GM21381 (cell line): ENCODE measurements at regions not wholly inside any gene's neighbourhood (a gene's known extent, or its start where the extent isn't known, plus 50 kb on each side); places are given as distances from the start of the nearest gene placed in this dataset.
"Not testable (repeated sequence)": the region's sequence is repeated elsewhere in the genome, so short reads cannot be mapped to it uniquely, and the experiment has no call there.

Experiments used
- ATAC-seq: cut with Tn5 transposase; IDR thresholded peaks from one replicate; pipeline ENCODE4 v1.9.1; 2021; ENCODE audit warnings: mild to moderate bottlenecking, moderate library complexity; ENCODE audit not compliant: unreplicated experiment

DNA sequence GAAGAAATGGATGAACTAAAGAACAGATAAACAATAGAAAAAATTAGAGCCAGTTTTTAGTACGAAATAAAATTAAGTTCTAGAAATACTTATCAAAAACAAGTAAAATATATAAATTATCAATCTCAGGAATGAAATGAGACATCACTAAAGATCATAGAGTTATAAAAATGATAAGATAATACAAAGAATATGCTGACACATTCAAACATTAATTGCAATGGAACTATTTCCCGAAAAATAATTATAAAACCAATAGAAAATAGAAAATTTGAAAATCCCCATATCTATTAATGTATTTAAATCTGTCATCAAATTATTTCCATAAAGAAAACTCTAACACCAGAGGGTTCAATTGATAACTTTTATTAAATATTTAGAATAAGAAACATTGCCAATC lies 458.1 kb upstream of the MBL2 start:
- no peak for ATAC-seq

DNA sequence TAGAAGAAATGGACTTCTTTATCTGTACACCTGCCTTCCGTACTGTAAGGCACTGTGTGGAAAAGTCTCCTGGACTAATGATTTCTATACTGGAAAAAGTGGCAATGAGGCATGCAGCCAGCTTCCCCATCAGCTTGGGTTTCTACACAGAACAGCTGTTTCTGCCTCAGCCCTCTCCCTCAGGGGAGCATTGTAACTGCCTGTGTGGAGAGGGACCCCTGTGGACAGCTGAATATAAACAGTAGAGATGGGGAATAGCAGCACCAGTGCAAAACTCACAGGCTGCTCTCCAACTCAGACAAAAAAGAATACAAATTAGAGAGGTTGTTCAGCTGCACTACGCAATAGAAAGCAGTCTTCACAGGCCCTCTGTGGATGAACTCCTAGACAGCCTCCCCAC lies 451.3 kb upstream of the MBL2 start:
- ATAC-seq, result no peak

DNA sequence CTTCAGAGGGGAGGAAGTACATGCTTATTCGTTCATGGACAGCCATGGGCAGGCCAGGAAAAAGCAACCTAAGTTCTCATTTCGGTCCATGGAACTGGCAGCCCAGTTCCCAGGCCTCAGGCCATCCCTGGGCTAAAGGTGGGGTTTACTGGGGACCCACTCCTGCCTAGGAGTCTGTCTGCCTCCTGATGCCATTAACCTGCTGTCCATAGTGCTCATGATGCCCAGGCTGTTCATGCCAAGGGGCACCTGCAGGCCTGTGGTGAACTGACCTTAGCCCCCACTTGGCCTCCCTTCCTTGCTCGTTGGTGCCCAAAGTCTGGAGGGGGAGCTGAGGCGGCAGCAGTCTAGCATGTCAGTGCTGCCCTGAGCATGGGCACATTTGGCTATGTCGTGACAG lies 450.2 kb upstream of the MBL2 start:
- ATAC-seq, result no peak

DNA sequence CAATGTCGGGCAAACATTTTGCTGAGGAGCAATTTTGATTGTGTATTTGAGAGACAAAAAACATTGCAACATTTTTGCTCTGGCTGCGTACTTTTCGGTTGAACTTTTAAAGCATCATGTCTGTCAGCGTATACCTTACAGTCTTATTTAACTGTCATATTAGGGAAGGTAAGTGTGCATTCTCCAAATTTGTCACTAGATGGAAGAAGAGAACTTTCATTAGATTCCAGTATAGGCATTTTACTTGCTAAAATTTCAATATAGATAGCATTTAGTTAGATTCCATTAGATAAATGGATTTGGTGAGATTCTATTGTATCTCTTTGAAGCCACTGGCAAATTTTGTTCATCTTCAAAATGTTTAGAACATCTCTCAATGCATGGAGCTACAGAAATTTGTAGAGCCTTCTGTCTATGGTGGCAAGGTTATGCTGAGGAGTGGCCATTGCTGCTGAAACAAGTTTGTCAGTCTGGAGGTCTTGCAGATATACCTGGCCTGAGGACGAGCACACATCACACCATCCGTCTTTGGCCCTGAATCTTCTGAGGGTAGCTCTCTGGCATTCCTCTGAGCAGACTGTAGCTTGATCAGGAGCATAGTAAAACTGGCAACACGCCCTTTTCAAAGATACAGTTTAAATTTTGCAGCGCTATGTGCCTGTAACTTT lies 437.5 kb upstream of the MBL2 start:
- no peak for ATAC-seq

DNA sequence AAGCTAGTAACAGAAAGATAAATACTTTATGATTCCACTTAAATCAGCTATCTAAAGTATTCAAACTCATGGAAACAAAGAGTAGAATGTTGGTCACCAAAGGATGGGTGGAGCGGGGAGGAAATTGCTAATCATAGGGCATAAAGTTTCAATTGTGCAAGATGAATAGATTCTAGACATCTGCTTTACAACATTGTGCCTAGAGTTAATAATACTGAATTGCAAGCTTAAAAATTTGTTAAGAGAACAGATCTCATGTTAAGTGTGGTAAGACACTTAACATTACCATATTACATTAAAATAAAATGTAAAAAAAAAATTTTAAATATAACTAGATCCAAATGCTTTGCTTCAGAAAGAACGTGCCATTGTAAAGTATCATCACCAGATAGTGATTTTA lies 411.1 kb upstream of the MBL2 start:
- no peak for ATAC-seq

DNA sequence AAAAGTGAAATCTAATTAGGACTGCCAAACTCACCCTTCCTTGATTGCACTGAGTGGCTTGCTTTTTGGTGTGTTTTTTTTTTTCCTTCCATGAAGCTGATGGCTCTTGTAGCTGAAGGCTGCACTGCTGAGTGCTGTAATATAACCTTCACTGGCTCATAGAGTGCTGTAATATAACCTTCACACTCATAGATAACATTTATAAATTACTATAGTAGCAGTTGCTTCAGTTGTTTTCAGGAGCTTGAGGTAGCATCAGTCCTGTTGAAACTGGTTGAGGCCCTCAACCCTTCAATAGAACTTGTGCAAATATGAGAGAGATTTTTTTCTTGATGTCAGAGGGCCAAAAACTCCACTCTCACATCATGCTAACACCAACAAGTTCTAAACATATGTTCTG lies 404.9 kb upstream of the MBL2 start:
- ATAC-seq, result no peak

DNA sequence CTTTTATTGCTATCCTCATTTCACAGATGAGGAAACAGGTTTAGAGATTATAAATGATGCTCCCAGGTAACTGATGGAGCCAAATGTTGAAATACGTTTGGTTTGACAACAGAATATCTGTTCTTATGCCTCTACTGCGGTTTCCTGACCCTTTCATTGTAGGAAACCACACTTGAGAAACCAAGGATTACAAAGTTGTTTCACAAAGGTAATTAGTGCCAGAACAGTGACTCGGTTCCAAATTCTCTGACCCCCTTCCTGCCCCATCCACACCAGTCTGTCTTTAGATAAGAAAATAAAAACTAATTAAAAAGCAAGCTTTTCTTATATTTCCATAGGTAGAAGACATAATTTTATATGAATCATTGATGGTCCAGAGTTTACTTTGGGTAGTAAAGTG lies 393.7 kb upstream of the MBL2 start:
- no peak for ATAC-seq

DNA sequence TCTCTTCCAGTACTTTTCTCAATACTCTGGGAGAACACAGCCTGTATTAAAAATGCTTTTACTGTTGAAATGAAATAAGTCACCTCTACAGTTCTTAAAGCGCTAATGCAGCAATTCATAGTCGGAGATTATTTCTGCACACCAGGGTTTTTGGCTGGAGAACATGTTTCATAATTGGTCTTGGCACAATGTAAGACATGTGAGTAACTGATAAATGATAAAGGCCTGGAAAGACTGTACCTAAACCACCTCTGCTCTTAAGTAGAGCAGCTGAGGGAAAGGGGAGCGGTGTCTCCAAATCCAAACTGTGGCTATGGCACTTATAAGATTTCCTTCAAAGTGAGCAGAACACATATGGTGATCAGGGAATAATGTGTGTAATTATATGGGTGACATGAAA lies 390.3 kb upstream of the MBL2 start:
- no peak for ATAC-seq

DNA sequence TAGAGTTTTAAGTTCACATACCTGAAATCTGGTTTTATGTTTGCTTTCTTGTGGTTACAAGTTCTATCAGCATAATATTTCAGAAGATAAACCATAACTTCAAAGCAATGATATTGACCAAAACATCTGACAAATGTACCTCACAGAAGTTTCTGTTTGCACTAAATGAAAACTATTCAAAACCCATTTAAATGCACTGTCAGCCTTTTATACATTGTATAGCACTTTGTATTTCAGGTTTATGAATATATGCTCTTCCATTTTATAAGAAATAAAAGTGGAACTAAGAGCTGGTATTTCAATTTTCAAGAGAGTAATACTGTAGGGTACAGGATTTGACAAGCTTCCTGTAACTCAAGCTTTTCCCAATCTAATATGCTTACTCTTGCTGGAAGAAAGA lies 388.6 kb upstream of the MBL2 start:
- no peak for ATAC-seq

DNA sequence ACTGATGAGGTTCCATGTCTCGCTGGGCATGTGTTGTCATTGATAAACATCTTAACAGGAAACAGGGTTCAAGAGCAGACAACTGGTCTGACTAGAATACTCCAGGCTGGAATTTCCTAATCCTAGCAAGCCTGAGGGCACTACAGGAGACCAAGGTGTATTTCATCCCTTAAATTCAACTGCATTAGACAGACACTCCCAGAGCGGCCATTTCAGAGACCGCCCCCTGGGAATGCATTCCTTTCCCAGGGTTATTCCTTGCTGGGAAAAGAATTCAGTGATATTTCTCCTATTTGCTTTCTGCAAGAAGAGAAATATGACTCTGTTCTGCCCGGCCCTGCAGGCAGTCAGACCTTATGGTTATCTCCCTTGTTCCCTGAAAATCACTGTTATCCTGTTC lies 383.1 kb upstream of the MBL2 start:
- ATAC-seq, result not testable (repeated sequence)

DNA sequence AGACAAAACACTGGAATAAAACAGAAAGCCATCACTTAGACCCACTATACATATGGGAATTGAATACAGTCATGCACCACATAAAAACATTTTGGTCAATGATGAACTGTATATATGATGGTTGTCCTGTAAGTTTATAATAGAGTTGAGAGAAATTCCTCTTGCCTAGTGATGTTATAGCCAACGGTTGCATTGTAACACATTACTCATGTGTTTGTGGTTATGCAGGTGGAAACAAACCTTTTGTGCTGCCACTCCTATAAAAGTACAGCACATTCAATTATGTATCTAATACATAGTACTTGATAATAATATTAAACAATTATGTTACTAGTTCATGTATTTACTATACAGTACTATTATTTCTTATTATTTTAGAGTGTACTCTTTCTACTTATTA lies 381.2 kb upstream of the MBL2 start:
- no peak for ATAC-seq

DNA sequence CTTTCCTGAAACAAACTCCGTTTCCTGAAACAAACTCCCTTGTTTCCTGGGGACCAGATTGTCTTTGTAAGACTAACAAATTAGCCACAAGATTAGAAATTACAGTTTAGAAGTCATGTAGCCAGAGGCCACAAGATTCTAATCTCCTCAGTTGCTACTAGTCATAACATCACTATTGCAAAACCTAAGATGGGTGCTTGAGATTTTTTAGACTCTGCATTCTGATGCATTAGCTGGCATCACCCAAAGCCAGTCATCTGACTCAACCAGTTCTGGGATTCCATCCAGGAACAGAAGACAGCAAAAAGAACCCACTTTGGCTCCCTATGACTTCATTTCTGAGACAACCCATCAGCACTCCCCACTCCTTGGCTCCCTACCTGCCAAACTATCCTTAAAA lies 367.9 kb upstream of the MBL2 start:
- ATAC-seq, result no peak

DNA sequence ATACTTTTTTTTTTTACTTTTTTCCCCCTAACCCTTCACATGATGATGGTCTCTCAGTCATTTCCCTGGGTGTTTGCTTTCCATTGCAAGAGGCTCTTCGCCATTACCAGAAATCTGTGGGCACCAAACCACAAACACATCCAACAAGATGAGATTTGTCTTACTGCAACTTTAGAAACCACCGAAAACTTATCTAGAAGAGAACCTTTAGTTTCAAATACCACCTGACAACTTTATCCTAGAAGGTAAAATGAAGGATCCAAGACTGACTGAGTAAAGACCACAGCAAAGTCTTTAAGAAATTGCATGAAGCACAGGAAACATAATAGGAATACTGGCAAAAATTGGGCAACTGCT lies 363.3 kb upstream of the MBL2 start:
- no peak for ATAC-seq

DNA sequence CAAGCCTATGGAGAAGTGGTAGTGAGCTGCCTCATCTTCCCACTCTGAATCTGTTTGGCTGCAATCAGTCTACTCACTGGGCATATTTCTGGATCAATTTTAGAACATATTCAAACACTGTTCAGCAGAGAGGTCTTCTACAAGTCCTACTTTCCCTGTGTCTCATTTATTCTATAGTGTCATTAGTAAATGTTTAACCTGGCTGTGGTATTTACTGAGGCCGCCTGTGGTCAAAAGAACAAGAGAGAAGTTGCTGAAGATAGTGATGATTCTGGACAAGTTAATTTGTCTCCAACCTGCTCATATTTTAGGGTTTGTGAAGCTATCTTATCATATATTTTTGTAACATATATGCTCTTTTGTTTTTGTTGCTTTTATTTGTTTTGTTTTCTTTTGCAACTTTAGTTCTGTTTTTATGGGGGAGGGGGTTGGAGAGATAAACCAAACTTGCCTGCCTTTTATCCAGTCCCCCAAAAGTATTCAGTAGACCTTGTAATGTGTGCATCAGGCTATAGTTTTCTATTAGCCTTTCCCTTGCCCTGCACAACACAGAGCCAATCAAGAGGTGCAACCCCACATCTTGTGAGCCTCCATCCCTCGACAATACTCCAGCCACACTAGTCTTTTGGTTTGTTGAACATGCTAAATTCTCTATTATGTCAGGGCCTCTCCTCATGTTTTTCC lies 362.8 kb upstream of the MBL2 start:
- ATAC-seq, result peak; percentile 81

DNA sequence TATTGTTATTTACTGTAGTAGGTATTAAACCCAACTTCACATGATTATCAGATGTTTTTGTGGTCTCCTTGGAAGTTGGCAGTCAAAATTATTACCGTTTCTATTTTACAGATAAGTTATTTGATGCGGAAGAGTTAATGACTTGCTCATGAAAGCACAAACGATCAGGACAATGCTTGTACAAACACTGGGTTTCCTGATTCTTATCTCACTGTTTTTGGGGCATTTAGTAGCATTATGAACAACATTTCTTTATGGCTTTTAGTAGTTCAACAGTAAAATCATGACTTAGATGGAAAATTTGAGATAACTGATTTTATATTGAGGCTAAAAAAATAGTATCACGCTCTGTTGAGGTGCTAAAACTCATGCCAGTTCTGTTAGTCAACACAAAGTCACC lies 361.5 kb upstream of the MBL2 start:
- ATAC-seq, result no peak

DNA sequence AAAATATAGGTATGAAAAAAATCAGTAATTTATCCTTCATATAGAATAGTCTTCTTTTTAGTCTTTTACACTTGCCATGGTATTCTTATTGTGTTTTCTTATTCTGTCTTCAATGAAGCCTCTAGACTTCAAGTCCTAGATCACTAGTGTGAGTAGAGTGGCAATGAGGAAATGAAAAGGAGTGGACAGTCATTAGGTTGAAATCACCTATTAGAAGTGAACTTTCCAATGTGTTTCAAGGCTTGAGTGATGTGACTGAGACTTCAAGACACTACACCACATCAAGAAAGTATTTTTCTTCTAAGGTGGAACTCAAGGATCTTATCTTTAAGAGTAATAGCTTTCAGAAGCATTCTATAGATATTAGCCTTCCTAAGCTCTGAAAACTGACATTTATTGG lies 357.8 kb upstream of the MBL2 start:
- no peak for ATAC-seq

DNA sequence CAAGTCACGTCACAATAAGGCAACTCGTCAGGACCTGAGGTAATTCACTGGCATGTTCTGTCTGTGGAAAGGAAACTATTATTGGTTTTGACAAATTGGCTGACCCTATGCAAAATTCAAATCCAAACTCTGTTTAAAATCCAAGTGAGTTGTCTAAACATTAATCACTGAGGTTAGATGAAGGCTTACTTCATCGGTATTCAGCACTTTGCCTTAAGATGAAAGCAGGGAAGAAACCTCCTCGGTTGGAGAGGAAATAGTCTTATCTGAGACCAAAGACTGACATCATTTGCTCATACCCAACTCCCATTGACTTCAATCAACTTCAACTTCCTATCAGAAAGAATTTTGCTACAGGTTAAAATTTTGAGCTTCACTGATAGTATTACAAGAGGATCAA lies 355.1 kb upstream of the MBL2 start:
- ATAC-seq, result no peak

DNA sequence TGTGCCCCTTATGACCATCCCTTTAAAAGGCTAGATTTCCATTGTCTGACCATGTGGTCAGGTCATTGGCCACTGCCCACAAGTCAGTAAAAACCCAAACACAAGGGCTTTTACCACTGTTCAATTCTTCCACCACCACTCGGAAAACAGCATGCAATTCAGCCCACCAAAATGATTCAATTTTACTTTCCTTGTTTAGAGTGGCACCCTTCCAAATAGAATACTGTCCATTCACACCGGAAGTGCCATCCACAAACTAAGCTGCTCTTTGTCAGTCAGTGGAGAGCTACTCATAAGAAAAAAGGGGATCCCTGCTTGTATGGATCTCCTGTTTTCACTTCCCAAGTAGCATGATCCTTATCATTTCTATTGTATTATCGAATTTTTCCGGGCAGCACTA lies 350.7 kb upstream of the MBL2 start:
- no peak for ATAC-seq

DNA sequence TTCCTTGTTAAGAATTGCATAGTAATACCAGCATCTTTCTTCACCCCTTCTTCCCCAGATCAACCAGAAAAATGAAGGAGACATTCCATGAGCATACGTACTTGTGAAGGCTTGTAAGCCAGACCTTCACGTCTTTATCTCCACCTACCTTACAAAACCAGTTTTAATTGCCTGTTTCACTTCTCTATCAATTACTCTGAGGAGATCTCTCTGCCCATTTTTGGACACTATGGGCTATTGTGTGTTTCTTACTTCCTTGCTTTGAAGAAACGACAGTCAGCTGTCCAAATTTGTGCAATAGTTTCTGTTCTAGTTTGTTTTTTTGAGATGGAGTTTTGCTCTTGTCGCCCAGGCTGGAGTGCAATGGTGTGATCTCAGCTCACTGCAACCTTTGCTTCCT lies 349.7 kb upstream of the MBL2 start:
- no peak for ATAC-seq

DNA sequence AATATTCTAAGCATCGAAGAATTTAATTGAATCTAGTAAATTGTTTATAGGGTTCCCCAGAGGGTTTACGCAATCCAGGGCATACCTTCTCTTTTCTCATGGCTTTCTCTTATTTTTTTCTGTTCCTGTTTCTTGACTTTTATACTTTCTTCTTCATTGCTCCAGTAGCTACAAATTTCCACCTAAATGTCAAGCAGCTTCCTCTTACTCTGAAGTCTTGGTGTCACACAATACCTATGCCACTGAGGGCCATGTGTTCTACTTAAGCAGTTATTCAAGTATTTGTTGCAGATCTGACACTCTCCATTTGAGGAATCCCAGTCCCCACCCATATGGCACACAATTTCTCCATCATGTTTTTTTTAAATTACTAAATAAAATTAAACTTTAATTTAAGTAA lies 343.1 kb upstream of the MBL2 start:
- ATAC-seq, result no peak

DNA sequence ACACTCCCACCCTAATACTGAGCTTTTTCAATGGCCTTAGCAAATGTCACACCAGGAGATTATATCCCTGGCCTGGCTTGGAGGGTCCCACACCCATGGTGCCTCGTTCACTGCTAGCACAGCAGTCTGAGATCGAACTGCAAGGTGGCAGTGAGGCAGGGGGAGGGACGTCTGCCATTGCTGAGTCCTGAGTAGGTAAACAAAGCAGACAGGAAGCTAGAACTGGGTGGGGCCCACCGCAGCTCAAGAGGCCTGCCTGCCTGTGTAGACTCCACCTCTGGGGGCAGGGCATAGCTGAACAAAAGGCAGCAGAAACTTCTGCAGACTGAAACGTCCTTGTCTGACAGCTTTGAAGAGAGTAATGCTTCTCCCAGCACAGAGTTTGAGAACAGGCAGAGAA lies 338.9 kb upstream of the MBL2 start:
- ATAC-seq, result no peak

DNA sequence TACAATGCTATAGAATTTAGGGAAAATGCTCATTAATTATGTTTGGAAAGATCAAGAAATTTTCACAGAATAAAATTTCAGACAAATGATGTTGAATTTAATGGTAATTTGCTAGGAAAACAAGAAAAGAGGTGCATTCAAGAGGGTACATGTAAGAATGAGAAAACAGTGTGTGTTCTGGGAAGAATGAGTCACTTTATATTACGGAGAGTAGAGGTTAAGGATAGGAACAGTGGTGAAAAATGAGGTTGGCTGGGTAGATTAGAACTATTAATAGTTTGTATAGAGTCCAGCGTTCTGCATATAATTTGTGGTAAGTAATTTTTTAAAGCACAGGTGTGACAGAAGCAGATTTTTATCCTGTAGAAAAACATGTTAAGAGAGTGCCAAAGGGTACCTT lies 336.7 kb upstream of the MBL2 start:
- no peak for ATAC-seq

DNA sequence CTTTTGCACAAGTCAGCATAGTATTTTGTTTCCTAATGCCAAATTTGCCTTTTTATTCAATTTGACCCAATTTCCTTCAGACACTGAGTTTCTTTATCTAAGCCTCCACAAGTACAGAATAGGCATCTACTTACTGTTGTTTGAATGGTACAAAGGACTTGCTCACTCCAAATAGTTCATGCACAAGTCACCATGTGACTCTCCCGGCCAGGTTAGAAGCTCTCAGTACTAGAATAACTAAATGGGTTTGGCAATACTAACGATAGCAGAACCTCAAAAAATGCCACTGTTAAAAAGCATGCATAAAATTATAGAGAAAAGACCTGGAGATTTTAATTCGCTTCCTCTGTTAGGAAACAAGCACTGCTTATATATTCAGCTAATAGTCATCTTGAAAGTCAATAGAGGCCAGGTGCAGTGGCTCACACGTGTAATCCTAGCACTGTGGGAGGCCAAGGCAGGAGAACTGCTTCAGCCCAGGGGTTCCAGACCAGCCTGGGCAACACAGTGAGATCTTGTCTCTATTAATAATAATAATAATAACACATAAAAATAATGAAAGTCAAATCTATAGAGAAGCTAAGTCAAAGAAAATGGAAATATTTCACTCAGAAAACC lies 335.8 kb upstream of the MBL2 start:
- no peak for ATAC-seq
